H1 (cell line): ENCODE measurements at regions not wholly inside any gene's neighbourhood (a gene's known extent, or its start where the extent isn't known, plus 50 kb on each side); places are given as distances from the start of the nearest gene placed in this dataset.

Experiments
- CTCF ChIA-PET: fragments of 300-600 bp; sonication (Branson Sonifier 250); formaldehyde crosslinking; loops from one replicate; lab custom pipeline; 2021; ENCODE audit not compliant: partially characterized antibody; lab: Charles Lee
- POLR2A ChIA-PET: fragments of 300-600 bp; sonication (Branson Sonifier 250); formaldehyde crosslinking; loops from one replicate; lab custom pipeline; 2021; ENCODE audit warnings: inconsistent platforms; ENCODE audit not compliant: partially characterized antibody; lab: Charles Lee
- DNase-seq, 2 experiments: peaks; one replicate each; pipeline versions ENCODE4 v3.0.0 to v3.0.0-alpha.2; 2010 to 2022; ENCODE audit warnings: low spot score in 2 of 2, low read depth in 1 of 2, mixed read lengths in 1 of 2
- FAIRE-seq: peaks from 2 replicates; lab custom pipeline; 2011; peaks lifted over from hg19 to GRCh38; lab: Jason Lieb, UNC
- H2AFZ ChIP-seq: 2 replicates; pipeline ENCODE4 v1.8.1; 2012; ENCODE audit warnings: low read length, inconsistent platforms
- H2AK5ac ChIP-seq: 2 replicates; pipeline ENCODE4 v1.6.1; 2013; ENCODE audit warnings: low read depth, low read length
- H2BK120ac ChIP-seq: replicated peaks from 2 replicates; pipeline ENCODE3; 2013; ENCODE audit warnings: low read depth, low read length, inconsistent platforms
- H2BK12ac ChIP-seq: 2 replicates; pipeline ENCODE4 v1.6.1; 2013; ENCODE audit warnings: low read depth, low read length
- H2BK15ac ChIP-seq: 2 replicates; pipeline ENCODE4 v1.6.1; 2013; ENCODE audit warnings: low read length
- H2BK20ac ChIP-seq: 2 replicates; pipeline ENCODE4 v1.6.1; 2013; ENCODE audit warnings: low read length
- H2BK5ac ChIP-seq: 2 replicates; pipeline ENCODE4 v1.6.1; 2013; ENCODE audit warnings: low read depth, low read length
- H3K14ac ChIP-seq: 2 replicates; pipeline ENCODE4 v1.6.1; 2013; ENCODE audit warnings: inconsistent platforms; ENCODE audit not compliant: insufficient read length
- H3K18ac ChIP-seq: 2 replicates; pipeline ENCODE4 v1.6.1; 2013; ENCODE audit warnings: low read length; ENCODE audit errors: extremely low read depth
- H3K23ac ChIP-seq: 2 replicates; pipeline ENCODE4 v1.6.1; 2013; ENCODE audit warnings: inconsistent platforms; ENCODE audit not compliant: insufficient read length
- H3K23me2 ChIP-seq: 2 replicates; pipeline ENCODE4 v1.6.1; 2013; ENCODE audit warnings: low read depth, low read length
- H3K27ac ChIP-seq: 2 replicates; pipeline ENCODE4 v1.6.1; 2011; ENCODE audit warnings: low read depth, low read length, inconsistent platforms
- H3K27me3 ChIP-seq, 4 experiments: replicated peaks in 1 of 4; 1 replicate in 1 of 4; 2 replicates in 3 of 4; pipeline versions ENCODE4 v1.6.1 to v1.8.1; 2011 to 2013; ENCODE audit warnings: low read length in 3 of 4, mild to moderate bottlenecking in 3 of 4, inconsistent platforms in 2 of 4, mixed read lengths in 2 of 4, moderate library complexity in 1 of 4; ENCODE audit not compliant: control insufficient read depth in 3 of 4, insufficient read depth in 3 of 4; ENCODE audit errors: extremely low read depth in 1 of 4
- H3K36me3 ChIP-seq, 4 experiments: 2 replicates each; pipeline versions ENCODE4 v1.6.1 to v1.8.1; 2011 to 2013; ENCODE audit warnings: mild to moderate bottlenecking in 4 of 4, low read length in 3 of 4, moderate library complexity in 2 of 4, control low read depth in 1 of 4, inconsistent platforms in 1 of 4; ENCODE audit not compliant: insufficient read depth in 4 of 4, control insufficient read depth in 2 of 4
- H3K4ac ChIP-seq: replicated peaks from 2 replicates; pipeline ENCODE3; 2013; ENCODE audit warnings: low read length, low read depth, mixed read lengths, inconsistent platforms; ENCODE audit not compliant: insufficient read length
- H3K4me1 ChIP-seq, 4 experiments: replicated peaks in 1 of 4; 1 replicate in 1 of 4; 2 replicates in 3 of 4; pipeline versions ENCODE4 v1.6.1 to v1.8.1; 2011 to 2013; ENCODE audit warnings: low read length in 3 of 4, inconsistent platforms in 2 of 4, mixed read lengths in 1 of 4; ENCODE audit not compliant: insufficient read depth in 4 of 4, control insufficient read depth in 3 of 4
- H3K4me2 ChIP-seq, 2 experiments: 2 replicates each; pipeline versions ENCODE4 v1.6.1 to v1.8.1; 2011 to 2013; ENCODE audit warnings: low read depth in 2 of 2, low read length in 2 of 2, control low read depth in 1 of 2, inconsistent platforms in 1 of 2, mild to moderate bottlenecking in 1 of 2; ENCODE audit not compliant: insufficient read depth in 1 of 2
- H3K4me3 ChIP-seq, 4 experiments: fragments of 200-600, 300-600 bp in 1 of 4; sonication (generic), shearing (Covaris generic), sonication (Bioruptor Twin) in 1 of 4; 2 replicates each; pipeline versions ENCODE4 v1.5.1 to v1.8.1; 2011 to 2016; ENCODE audit warnings: low read length in 4 of 4, low read depth in 3 of 4, control low read depth in 2 of 4, inconsistent platforms in 2 of 4, mild to moderate bottlenecking in 2 of 4, mixed read lengths in 1 of 4, moderate library complexity in 1 of 4; ENCODE audit not compliant: insufficient read depth in 2 of 4; ENCODE audit errors: extremely low read depth in 1 of 4
- H3K56ac ChIP-seq: replicated peaks from 2 replicates; pipeline ENCODE3; 2013; ENCODE audit warnings: low read depth, mild to moderate bottlenecking, mixed read lengths, low read length, inconsistent platforms; ENCODE audit not compliant: insufficient read length
- H3K79me1 ChIP-seq: 2 replicates; pipeline ENCODE4 v1.6.1; 2013; ENCODE audit warnings: low read depth, low read length, control low read depth
- H3K79me2 ChIP-seq, 2 experiments: 2 replicates each; pipeline versions ENCODE4 v1.6.1 to v1.8.1; 2012 to 2013; ENCODE audit warnings: low read length in 2 of 2, mild to moderate bottlenecking in 2 of 2, inconsistent platforms in 1 of 2; ENCODE audit not compliant: insufficient read depth in 2 of 2, control insufficient read depth in 1 of 2
- H3K9ac ChIP-seq, 4 experiments: replicated peaks in 1 of 4; 1 replicate in 1 of 4; 2 replicates in 3 of 4; pipeline versions ENCODE4 v1.6.1 to v1.8.1; 2011 to 2013; ENCODE audit warnings: low read depth in 3 of 4, low read length in 3 of 4, control low read depth in 2 of 4, mild to moderate bottlenecking in 2 of 4, moderate library complexity in 2 of 4, inconsistent platforms in 1 of 4; ENCODE audit errors: extremely low read depth in 1 of 4
- H3K9me3 ChIP-seq, 2 experiments: 2 replicates each; pipeline versions ENCODE4 v1.6.1 to v1.8.1; 2012 to 2013; ENCODE audit warnings: mild to moderate bottlenecking in 2 of 2, moderate library complexity in 2 of 2, control low read depth in 1 of 2, inconsistent platforms in 1 of 2, low read depth in 1 of 2, low read length in 1 of 2, mixed read lengths in 1 of 2; ENCODE audit not compliant: insufficient read depth in 2 of 2
- H4K20me1 ChIP-seq, 2 experiments: replicated peaks in 1 of 2; 2 replicates each; pipeline versions ENCODE3 to v1.8.1; 2011 to 2013; ENCODE audit warnings: inconsistent platforms in 2 of 2, low read length in 2 of 2, mild to moderate bottlenecking in 1 of 2; ENCODE audit not compliant: insufficient read depth in 2 of 2, control insufficient read depth in 1 of 2
- H4K5ac ChIP-seq: 2 replicates; pipeline ENCODE4 v1.6.1; 2013; ENCODE audit warnings: low read length, low read depth, mixed read lengths, inconsistent platforms; ENCODE audit not compliant: insufficient read length
- H4K8ac ChIP-seq: 2 replicates; pipeline ENCODE4 v1.8.0; 2013; ENCODE audit warnings: mild to moderate bottlenecking, moderate library complexity, low read length, inconsistent platforms; ENCODE audit not compliant: insufficient read depth; ENCODE audit errors: extremely low read depth
- H4K91ac ChIP-seq: replicated peaks from 2 replicates; pipeline ENCODE3; 2013; ENCODE audit warnings: low read length, mixed read lengths, inconsistent platforms; ENCODE audit not compliant: insufficient read length
- ASH2L ChIP-seq: fragments of 200-600, 300-600 bp; sonication (generic); IDR thresholded peaks from one replicate; pipeline ENCODE4 v1.7.1; 2017; ENCODE audit warnings: low read length
- BACH1 ChIP-seq: IDR thresholded peaks from 2 replicates; pipeline ENCODE4 v1.6.1; 2012; ENCODE audit warnings: low read length, improper control_type of control experiment
- FOSL1 ChIP-seq: IDR thresholded peaks from 2 replicates; pipeline ENCODE4 v1.6.1; 2011; ENCODE audit warnings: mild to moderate bottlenecking, low read depth, low read length, moderate library complexity; ENCODE audit not compliant: insufficient read depth
- PHF8 ChIP-seq: fragments of 200-600 bp; sonication (generic); conservative IDR thresholded peaks from 2 replicates; pipeline ENCODE4 v1.7.1; 2012; ENCODE audit warnings: low read depth, mild to moderate bottlenecking, inconsistent platforms, low read length, moderate library complexity
- RXRA ChIP-seq: IDR thresholded peaks from 2 replicates; pipeline ENCODE4 v1.6.1; 2011; ENCODE audit warnings: low read depth, mild to moderate bottlenecking, low read length, moderate library complexity; ENCODE audit not compliant: insufficient read depth
- WGBS, 2 experiments: shearing (Covaris generic) in 1 of 2; methylation state at CpG; one replicate each; pipeline versions ENCODE4 v1.1.6 to v1.1.7; 2013 to 2015; ENCODE audit warnings: low lambda C conversion rate in 2 of 2, mixed read lengths in 2 of 2, inconsistent platforms in 1 of 2, low coverage in 1 of 2, missing lambda C conversion rate in 1 of 2; ENCODE audit not compliant: insufficient replicate concordance in 2 of 2, insufficient coverage in 1 of 2, insufficient read length in 1 of 2; ENCODE audit errors: extremely low coverage in 1 of 2, missing lambda C conversion rate in 1 of 2; 5-methylcytosine and 5-hydroxymethylcytosine counted together

- Histone ChIP-seq H3K36me3 (no peaks in the 10 kb centered on the region), H3K4me2 (no peak overlapping the region), H3K4me1 (no peaks in the 10 kb centered on the region), H3K4ac (no peak overlapping the region), H3K79me2 (no peaks in the 10 kb centered on the region), H2BK120ac (no peak overlapping the region), H3K79me1 (no peaks in the 10 kb centered on the region; the same call in 1 of the 2 replicates), H4K20me1 (no peaks in the 10 kb centered on the region), H3K9me3 (no peaks in the 10 kb centered on the region), H2BK12ac (no peak overlapping the region), H4K8ac (no peak overlapping the region), H4K91ac (no peak overlapping the region), H2AFZ (no peak overlapping the region), H3K27me3 (no peaks in the 10 kb centered on the region), H2BK15ac (no peak overlapping the region), H3K56ac (no peak overlapping the region)
- POLR2A ChIA-PET: no interaction called here
- DNase-seq (no peak), FAIRE-seq (no peak)
- CTCF ChIA-PET: no interaction called here
- no peak for TF ChIP-seq FOSL1
- TF ChIP-seq PHF8: no peak
- no peak for TF ChIP-seq BACH1
- no peak for TF ChIP-seq RXRA
- no peak for TF ChIP-seq ASH2L
- TF ChIP-seq, all 59 proteins: peak for 0
- Histone ChIP-seq H3K14ac (no peak overlapping the region), H3K27ac (no peak overlapping the region), H2BK5ac (no peak overlapping the region), H3K18ac (no peak overlapping the region), H2BK20ac (no peak overlapping the region), H3K4me3 (no peak overlapping the region), H2AK5ac (no peak overlapping the region), H4K5ac (no peak overlapping the region), H3K9ac (no peak overlapping the region), H3K23ac (no peak overlapping the region), H3K23me2 (no peaks in the 10 kb centered on the region)
- WGBS, 2 experiments: 88% methylated on average over 11 of the region's 16 CpGs; no CpG with 5 or more reads in 1 of the 2 experiments
Measured at GRCh38 chr1:4021136-4021973, 121.3 kb upstream of the C1orf174 start.
